22Rv1 (cell line): ENCODE measurements at regions not wholly inside any gene's neighbourhood (a gene's known extent, or its start where the extent isn't known, plus 50 kb on each side); places are given as distances from the start of the nearest gene placed in this dataset.

Experiments used
- H3K27ac ChIP-seq: fragments of 450-650 bp; 2 replicates; pipeline ENCODE4 v1.5.1; 2017
- ZFX ChIP-seq: fragments of 450-650 bp; IDR thresholded peaks from 2 replicates; pipeline ENCODE4 v1.6.1; 2017; ENCODE audit warnings: antibody characterized with exemption, borderline replicate concordance
- TF ChIP-seq, protein P1 (sequence below): fragments of 450-650 bp; IDR thresholded peaks from 2 replicates; pipeline ENCODE4 v1.5.1; 2017; ENCODE audit warnings: mild to moderate bottlenecking

DNA sequence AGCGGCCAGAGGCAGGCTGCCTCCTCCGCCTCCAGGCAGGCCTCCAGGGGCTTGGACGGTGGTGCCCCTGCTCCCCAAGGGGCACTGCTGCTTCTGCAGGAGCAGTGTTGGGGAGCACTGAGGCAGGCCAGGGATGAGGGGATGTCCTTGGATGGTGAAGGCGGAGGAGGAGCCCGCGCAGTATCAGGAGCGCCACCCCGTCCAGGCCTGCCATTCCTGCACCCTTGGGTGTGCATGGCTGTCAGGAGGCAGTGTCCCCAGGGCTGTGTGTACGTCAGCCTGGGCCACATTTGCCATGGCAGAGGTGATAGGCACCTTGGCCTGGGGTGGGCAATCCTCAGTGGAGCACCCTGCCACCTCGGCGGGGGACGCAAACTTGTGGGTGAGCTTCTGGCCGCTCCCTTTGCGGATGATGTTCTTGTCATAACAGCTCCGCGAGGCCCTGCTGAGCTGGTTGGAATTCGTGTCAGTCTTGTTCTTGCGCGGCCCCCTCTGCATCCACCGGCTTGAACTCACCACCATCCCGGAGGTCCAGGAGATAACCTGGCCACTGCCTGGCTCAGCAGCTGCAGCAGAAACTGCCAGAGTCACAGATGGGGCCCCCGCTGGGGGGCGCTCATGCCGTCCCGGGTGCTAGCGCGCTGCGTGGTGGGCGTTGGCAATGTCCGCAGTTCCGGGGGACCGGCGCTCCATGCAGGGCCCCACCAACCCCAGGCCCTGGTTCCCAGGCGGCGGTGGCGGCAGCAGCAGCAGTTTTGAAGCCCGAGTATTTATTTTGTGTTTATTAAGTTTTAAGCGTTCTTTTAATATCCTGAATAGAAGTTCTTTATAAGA lies 182.3 kb upstream of the ADCY1 start:
- H3K27ac ChIP-seq, result no peak overlapping the region
- TF ChIP-seq ZFX, result no peak
- TF ChIP-seq, protein P1, sequence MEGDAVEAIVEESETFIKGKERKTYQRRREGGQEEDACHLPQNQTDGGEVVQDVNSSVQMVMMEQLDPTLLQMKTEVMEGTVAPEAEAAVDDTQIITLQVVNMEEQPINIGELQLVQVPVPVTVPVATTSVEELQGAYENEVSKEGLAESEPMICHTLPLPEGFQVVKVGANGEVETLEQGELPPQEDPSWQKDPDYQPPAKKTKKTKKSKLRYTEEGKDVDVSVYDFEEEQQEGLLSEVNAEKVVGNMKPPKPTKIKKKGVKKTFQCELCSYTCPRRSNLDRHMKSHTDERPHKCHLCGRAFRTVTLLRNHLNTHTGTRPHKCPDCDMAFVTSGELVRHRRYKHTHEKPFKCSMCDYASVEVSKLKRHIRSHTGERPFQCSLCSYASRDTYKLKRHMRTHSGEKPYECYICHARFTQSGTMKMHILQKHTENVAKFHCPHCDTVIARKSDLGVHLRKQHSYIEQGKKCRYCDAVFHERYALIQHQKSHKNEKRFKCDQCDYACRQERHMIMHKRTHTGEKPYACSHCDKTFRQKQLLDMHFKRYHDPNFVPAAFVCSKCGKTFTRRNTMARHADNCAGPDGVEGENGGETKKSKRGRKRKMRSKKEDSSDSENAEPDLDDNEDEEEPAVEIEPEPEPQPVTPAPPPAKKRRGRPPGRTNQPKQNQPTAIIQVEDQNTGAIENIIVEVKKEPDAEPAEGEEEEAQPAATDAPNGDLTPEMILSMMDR, result peak; percentile 50

DNA sequence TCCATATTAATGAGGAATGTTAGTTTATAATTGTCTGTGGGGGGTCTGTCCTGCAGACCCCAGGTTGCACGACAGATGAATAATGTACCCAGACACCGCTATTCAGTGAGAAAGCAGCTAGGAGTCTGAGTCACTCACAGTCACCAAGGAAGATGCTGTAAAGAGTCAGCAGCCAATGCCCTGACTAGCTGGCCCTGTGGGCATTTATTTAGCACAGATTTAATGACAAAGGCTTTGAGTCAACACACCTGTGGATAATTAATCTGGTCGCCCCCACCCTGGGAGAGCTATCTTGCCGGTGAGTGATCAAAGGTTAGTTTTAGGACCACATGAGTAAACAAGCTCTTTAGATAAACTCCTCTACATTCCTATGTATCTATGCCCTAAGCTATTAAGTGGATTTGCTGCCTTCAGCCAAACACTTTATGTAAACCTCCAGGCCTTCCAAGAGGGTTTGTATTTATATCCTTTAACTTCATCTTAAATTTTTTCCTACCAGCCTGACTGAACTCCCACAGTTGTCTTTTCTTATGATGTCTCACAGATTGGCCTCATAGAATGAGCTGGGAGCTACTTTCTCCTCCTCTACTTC lies 180.0 kb upstream of the ADCY1 start:
- TF ChIP-seq ZFX, result no peak
- TF ChIP-seq, protein P1, result no peak
- H3K27ac ChIP-seq, result no peak overlapping the region

DNA sequence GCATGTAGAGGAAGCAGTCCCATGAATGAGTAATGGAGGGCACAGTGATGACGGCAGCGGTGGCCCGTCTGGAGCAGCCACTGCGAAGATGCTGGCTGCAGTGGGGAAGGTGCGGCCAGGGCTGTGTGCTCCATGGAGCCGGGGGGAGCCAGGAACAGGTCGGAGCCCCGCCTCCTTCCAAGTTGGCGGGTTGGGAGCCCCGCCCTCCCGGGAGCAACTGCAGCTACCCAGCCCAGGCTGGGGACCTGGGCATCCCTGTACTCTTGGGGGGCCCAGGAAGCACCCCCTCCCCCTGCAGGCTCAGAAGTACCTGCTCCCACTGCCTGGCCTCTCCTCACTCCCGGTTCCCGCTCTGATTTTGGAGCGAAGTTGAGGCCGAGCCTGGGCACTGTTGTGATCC lies 175.1 kb upstream of the ADCY1 start:
- H3K27ac ChIP-seq, result no peak overlapping the region
- TF ChIP-seq, protein P1, result no peak
- TF ChIP-seq ZFX, result no peak

DNA sequence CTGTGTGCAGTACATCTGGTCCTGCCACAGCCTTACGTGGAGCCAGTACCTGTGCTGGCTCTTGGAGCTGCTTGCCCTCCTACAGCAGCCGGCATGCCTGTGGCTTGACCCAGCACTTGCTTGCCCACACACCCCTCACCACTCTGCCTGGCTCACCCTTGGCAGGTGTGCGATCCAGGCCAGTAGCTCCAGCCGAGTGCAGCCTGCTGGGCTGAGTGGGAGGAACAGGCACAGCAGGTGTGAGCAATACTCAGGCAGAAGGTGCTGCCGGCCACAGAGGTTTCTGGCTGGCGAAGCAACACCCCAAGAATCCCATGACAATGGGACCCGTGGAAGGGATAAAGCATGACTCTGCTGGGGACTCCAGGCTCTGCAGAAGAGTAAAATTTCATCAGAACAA lies 173.5 kb upstream of the ADCY1 start:
- no peak for TF ChIP-seq ZFX
- TF ChIP-seq, protein P1, result no peak
- no peak overlapping the region for H3K27ac ChIP-seq

DNA sequence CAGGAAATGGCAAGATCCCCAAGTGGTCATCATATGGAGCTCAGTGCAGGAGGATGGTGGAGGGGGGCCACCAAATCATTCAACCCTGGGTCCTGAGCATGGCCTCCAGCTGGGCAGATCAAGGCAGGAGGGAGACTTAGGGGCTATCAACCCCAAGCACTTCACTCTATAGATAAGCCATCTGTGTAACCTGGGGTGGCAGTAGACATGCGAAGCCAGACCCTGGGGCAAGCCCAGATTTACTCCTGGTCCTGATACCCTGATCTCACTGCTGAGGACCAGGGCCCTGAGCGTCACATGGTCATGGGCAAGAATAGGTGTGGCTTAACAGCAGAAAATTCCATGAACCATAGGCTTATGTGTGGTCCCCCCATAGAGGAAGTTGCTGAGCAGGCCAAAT lies 173.0 kb upstream of the ADCY1 start:
- no peak overlapping the region for H3K27ac ChIP-seq
- TF ChIP-seq, protein P1, result no peak
- no peak for TF ChIP-seq ZFX

GRCh38 chr7:45401851-45402250 lies 172.3 kb upstream of the ADCY1 start:
- no peak for TF ChIP-seq ZFX
- TF ChIP-seq, protein P1, result no peak
- H3K27ac ChIP-seq, result no peak overlapping the region
